OCI-LY7 (cell line): ENCODE measurements at regions not wholly inside any gene's neighbourhood (a gene's known extent, or its start where the extent isn't known, plus 50 kb on each side); places are given as distances from the start of the nearest gene placed in this dataset.

Experiments
- BruUV-seq: library from RNA; stranded (reverse); fragments of 400-500 nt; replicated peaks from 2 replicates; lab custom pipeline; 2021; lab: Mats Ljungman, UMichigan
- CTCF ChIA-PET: fragments of 300-600 bp; sonication (Branson Sonifier 250); formaldehyde crosslinking; loops from one replicate; lab custom pipeline; 2022; ENCODE audit warnings: antibody characterized with exemption; ENCODE audit not compliant: unreplicated experiment; lab: Charles Lee
- POLR2A ChIA-PET: fragments of 300-600 bp; sonication (Branson Sonifier 250); formaldehyde crosslinking; loops from one replicate; lab custom pipeline; 2022; ENCODE audit warnings: antibody characterized with exemption; lab: Charles Lee
- DNase-seq: peaks from one replicate; pipeline ENCODE4 v3.0.0-alpha.2; 2015; ENCODE audit warnings: low spot score
- H2AFZ ChIP-seq: fragments of 200-600 bp; sonication (generic), shearing (Covaris generic); 2 replicates; pipeline ENCODE4 v1.6.1; 2014; ENCODE audit warnings: mild to moderate bottlenecking, antibody characterized with exemption, low read length, moderate library complexity
- H3K27ac ChIP-seq: fragments of 200-600 bp; sonication (generic); 2 replicates; pipeline ENCODE4 v1.5.1; 2014; ENCODE audit warnings: mixed run types, low read depth, mild to moderate bottlenecking, moderate library complexity, low read length, inconsistent platforms; ENCODE audit not compliant: poor library complexity, severe bottlenecking
- H3K36me3 ChIP-seq: fragments of 200-600 bp; sonication (generic); 2 replicates; pipeline ENCODE4 v1.6.1; 2014; ENCODE audit warnings: mild to moderate bottlenecking, antibody characterized with exemption, low read length, moderate library complexity, mixed read lengths; ENCODE audit not compliant: insufficient read depth
- H3K4me1 ChIP-seq: fragments of 200-600 bp; sonication (generic); 2 replicates; pipeline ENCODE4 v1.5.1; 2014; ENCODE audit warnings: mild to moderate bottlenecking, low read length; ENCODE audit not compliant: insufficient read depth, poor library complexity, severe bottlenecking
- H3K4me2 ChIP-seq: fragments of 200-600 bp; sonication (generic); 2 replicates; pipeline ENCODE4 v1.6.1; 2014; ENCODE audit warnings: mild to moderate bottlenecking, low read length
- H3K4me3 ChIP-seq: fragments of 200-600 bp; sonication (generic); 2 replicates; pipeline ENCODE4 v1.5.1; 2014; ENCODE audit warnings: mild to moderate bottlenecking, low read depth, low read length; ENCODE audit not compliant: poor library complexity, severe bottlenecking
- H3K79me2 ChIP-seq: fragments of 200-600 bp; sonication (generic); 2 replicates; pipeline ENCODE4 v1.6.1; 2016; ENCODE audit warnings: low read depth, mild to moderate bottlenecking, low read length, moderate library complexity, mixed read lengths; ENCODE audit not compliant: insufficient read depth
- H3K9me2 ChIP-seq: fragments of 200-600 bp; sonication (generic); 2 replicates; pipeline ENCODE4 v1.6.1; 2016; ENCODE audit warnings: mild to moderate bottlenecking, low read length, mixed read lengths; ENCODE audit not compliant: insufficient read depth
- H3K9me3 ChIP-seq: fragments of 200-600 bp; sonication (generic); 2 replicates; pipeline ENCODE4 v1.6.1; 2014; ENCODE audit warnings: mild to moderate bottlenecking, mixed run types, low read length, mixed read lengths
- H4K20me1 ChIP-seq: fragments of 200-600 bp; sonication (generic); 2 replicates; pipeline ENCODE4 v1.6.1; 2014; ENCODE audit warnings: mild to moderate bottlenecking, antibody characterized with exemption, low read length, moderate library complexity, mixed read lengths; ENCODE audit not compliant: insufficient read depth
- CTCF ChIP-seq: fragments of 200-600 bp; sonication (generic); conservative IDR thresholded peaks from 2 replicates; pipeline ENCODE4 v1.5.1; 2014; ENCODE audit warnings: mild to moderate bottlenecking, antibody characterized with exemption, low read length, moderate library complexity, mixed read lengths
- EZH2phosphoT487 ChIP-seq: fragments of 200-600 bp; sonication (generic); IDR thresholded peaks from 2 replicates; pipeline ENCODE4 v1.6.1; 2018; ENCODE audit warnings: low read depth, borderline replicate concordance, mild to moderate bottlenecking, mixed run types, antibody characterized with exemption, low read length, moderate library complexity, mixed read lengths
- intact Hi-C: fragments of 100-400 bp; cut with micrococcal nuclease; formaldehyde crosslinking; loops from one replicate; pipeline ENCODE4 v1.10.0; 2022; ENCODE audit not compliant: unreplicated experiment

GRCh38 chr17:6893382-6894205, 62.1 kb upstream of the TEKT1 start:
- intact Hi-C loops: no loop called here

GRCh38 chr17:6894206-6894528, 62.6 kb upstream of the TEKT1 start:
- Histone ChIP-seq H3K4me1 (no peaks in the 10 kb centered on the region), H3K9me2 (no peaks in the 10 kb centered on the region), H3K36me3 (peaks cover 27% of the 10 kb centered on the region), H3K79me2 (no peaks in the 10 kb centered on the region), H3K9me3 (no peaks in the 10 kb centered on the region), H3K4me3 (no peak overlapping the region), H3K4me2 (no peak overlapping the region), H2AFZ (no peak overlapping the region), H3K27ac (no peak overlapping the region), H4K20me1 (no peaks in the 10 kb centered on the region)
- ChIA-PET CTCF (no interaction called here), POLR2A (no interaction called here)
- intact Hi-C loops: no loop called here
- peak; percentile 4 for DNase-seq
- BruUV-seq: no TSS peak
- peak; percentile 71 for TF ChIP-seq CTCF
- no peak for TF ChIP-seq EZH2phosphoT487

More at GRCh38 chr17:6893382-6894205, 62.1 kb upstream of the TEKT1 start:
- Histone ChIP-seq H3K79me2 (no peaks in the 10 kb centered on the region), H3K9me3 (no peaks in the 10 kb centered on the region), H3K9me2 (no peaks in the 10 kb centered on the region), H3K4me2 (no peak overlapping the region), H2AFZ (no peak overlapping the region), H3K4me1 (no peaks in the 10 kb centered on the region), H3K36me3 (peaks cover 22% of the 10 kb centered on the region), H3K4me3 (no peak overlapping the region), H4K20me1 (no peaks in the 10 kb centered on the region), H3K27ac (no peak overlapping the region)
- ChIA-PET CTCF (no interaction called here), POLR2A (interaction anchor here (0.6 kb wide), 1 partner anchor 1972 kb away, joined by 3 read pairs; no protein-coding TSS in a partner anchor)
- no peak for DNase-seq
- TF ChIP-seq EZH2phosphoT487: no peak
- TF ChIP-seq CTCF: no peak
- no TSS peak for BruUV-seq

- Histone ChIP-seq H3K4me2 (no peak overlapping the region), H3K9me3 (no peaks in the 10 kb centered on the region), H3K4me1 (no peaks in the 10 kb centered on the region), H3K4me3 (no peak overlapping the region), H3K79me2 (no peaks in the 10 kb centered on the region), H3K27ac (no peak overlapping the region), H3K36me3 (peaks cover 30% of the 10 kb centered on the region), H3K9me2 (no peaks in the 10 kb centered on the region), H4K20me1 (no peaks in the 10 kb centered on the region), H2AFZ (no peak overlapping the region)
- DNase-seq: no peak
- TSS peak; percentile 21 for BruUV-seq
- ChIA-PET CTCF (no interaction called here), POLR2A (no interaction called here)
- intact Hi-C loops: no loop called here
- TF ChIP-seq EZH2phosphoT487: no peak
- TF ChIP-seq CTCF: no peak
These were observed 69.6 kb upstream of the TEKT1 start for GRCh38 chr17:6901086-6901485.
